ENCODE measurements at regions not wholly inside any gene's neighbourhood (a gene's known extent, or its start where the extent isn't known, plus 50 kb on each side); places are given as distances from the start of the nearest gene placed in this dataset.
"Not testable (repeated sequence)": the region's sequence is repeated elsewhere in the genome, so short reads cannot be mapped to it uniquely, and the experiment has no call there.

DNA sequence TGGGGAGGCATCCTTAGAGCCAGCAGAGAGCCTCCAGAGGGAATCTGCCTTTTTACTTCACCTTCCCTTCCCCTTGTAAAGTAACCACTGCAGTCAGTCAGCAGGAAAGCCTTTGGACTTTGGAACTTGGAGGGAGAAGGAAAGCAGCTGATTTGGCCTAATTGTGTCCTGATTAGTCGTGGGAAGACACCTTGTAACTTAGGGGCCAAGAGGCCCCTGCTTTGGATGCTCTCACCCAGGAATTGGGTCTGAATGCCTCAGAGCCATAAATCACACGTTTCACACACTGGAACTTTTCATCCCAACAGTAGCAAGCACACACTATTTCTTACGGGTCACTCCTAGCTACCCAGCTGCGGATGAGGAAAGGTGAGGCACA lies 81.0 kb upstream of the PPM1B start:
- Histone ChIP-seq H3K4me1 (peaks cover 12 to 15% (median 14%) of the 10 kb centered on the region in 4 donors), H3K36me3 (no peaks in the 10 kb centered on the region), H3K27me3 (no peaks in the 10 kb centered on the region), H3K4me3 (peak overlapping the region; percentile 25 to 45 (median 34)), H3K27ac (peak overlapping the region in 3 of 5 donors; percentile 52 to 79 (median 61)), H3K9me3 (no peaks in the 10 kb centered on the region)
- TF ChIP-seq CTCF (IDR thresholded peaks at IDR 0.05) (no peak), EP300 (IDR thresholded peaks at IDR 0.05) (no peak), POLR2AphosphoS5 (IDR thresholded peaks at IDR 0.05) (no peak), POLR2A (IDR thresholded peaks at IDR 0.05) (no peak)
- 53 to 58% (median 55%) methylated on average over 4 of the region's 4 CpGs for WGBS, 5 donors
- intact Hi-C loops (cut with DNase I; ENCODE audit: low total_unique reads) = no loop called here
- peak in 1 of 2 donors; percentile 63 for DNase-seq

GRCh38 chr2:44092519-44092918 lies 76.2 kb upstream of the PPM1B start:
- H3K9me3 ChIP-seq; intact Hi-C loops (cut with DNase I; ENCODE audit: low total_unique reads); H3K27ac ChIP-seq; H3K4me3 ChIP-seq; H3K27me3 ChIP-seq; H3K36me3 ChIP-seq; DNase-seq; H3K4me1 ChIP-seq: not testable (repeated sequence)
- 97 to 100% (median 98%) methylated on average over 5 of the region's 5 CpGs for WGBS, 5 donors

DNA sequence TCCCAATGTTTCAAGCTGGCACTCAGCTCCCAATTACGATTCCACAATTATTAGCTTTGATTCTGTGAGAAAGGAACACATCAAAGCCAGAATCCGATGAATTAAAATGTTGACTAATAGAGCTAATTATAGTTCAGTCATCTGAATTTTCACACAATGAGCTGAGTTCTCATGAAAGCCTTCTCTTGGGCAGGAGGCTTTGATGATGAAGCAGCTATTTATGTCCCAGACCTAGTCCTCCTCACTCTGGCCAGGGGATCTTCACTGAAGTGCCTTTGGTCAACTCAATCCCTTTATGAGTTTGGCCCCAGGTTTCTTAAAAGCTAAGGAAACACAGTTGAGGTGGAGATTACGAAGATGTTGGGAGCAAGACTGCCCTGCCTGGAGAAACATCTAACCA lies 74.7 kb upstream of the PPM1B start:
- H3K4me3 ChIP-seq = no peak overlapping the region
- TF ChIP-seq EP300 (IDR thresholded peaks at IDR 0.05) = no peak
- TF ChIP-seq POLR2A (IDR thresholded peaks at IDR 0.05) = no peak
- no peak for TF ChIP-seq CTCF (IDR thresholded peaks at IDR 0.05)
- no peak for TF ChIP-seq POLR2AphosphoS5 (IDR thresholded peaks at IDR 0.05)
- H3K27ac ChIP-seq = no peak overlapping the region
- intact Hi-C loops (cut with DNase I; ENCODE audit: low total_unique reads) = no loop called here
- WGBS, 5 donors = 91 to 97% (median 93%) methylated on average over 3 of the region's 3 CpGs
- DNase-seq = no peak
- no peaks in the 10 kb centered on the region for H3K4me1 ChIP-seq
- H3K9me3 ChIP-seq = peaks cover 0 to 6% (median 0%) of the 10 kb centered on the region in 4 donors
- H3K36me3 ChIP-seq = no peaks in the 10 kb centered on the region
- H3K27me3 ChIP-seq = no peaks in the 10 kb centered on the region

- no peak for DNase-seq
- Histone ChIP-seq H3K4me1 (peaks cover 0 to 14% (median 0%) of the 10 kb centered on the region in 4 donors), H3K27me3 (no peaks in the 10 kb centered on the region), H3K36me3 (no peaks in the 10 kb centered on the region), H3K27ac (no peak overlapping the region), H3K4me3 (no peak overlapping the region), H3K9me3 (peaks cover 0 to 6% (median 0%) of the 10 kb centered on the region in 4 donors)
- no peak for TF ChIP-seq POLR2A (IDR thresholded peaks at IDR 0.05)
- TF ChIP-seq CTCF (IDR thresholded peaks at IDR 0.05) = no peak
- no peak for TF ChIP-seq POLR2AphosphoS5 (IDR thresholded peaks at IDR 0.05)
- no peak for TF ChIP-seq EP300 (IDR thresholded peaks at IDR 0.05)
- WGBS, 5 donors = 61 to 79% (median 70%) methylated on average over 6 of the region's 6 CpGs
- intact Hi-C loops (cut with DNase I; ENCODE audit: low total_unique reads) = no loop called here
These were observed 71.3 kb upstream of the PPM1B start for GRCh38 chr2:44097322-44097907.

- WGBS, 5 donors = 47 to 72% (median 56%) methylated on average over 3 of the region's 3 CpGs
- no peaks in the 10 kb centered on the region for H3K36me3 ChIP-seq
- H3K27me3 ChIP-seq = no peaks in the 10 kb centered on the region
- TF ChIP-seq POLR2A (IDR thresholded peaks at IDR 0.05) = no peak
- no peak for TF ChIP-seq EP300 (IDR thresholded peaks at IDR 0.05)
- H3K4me1 ChIP-seq = peaks cover 0 to 14% (median 0%) of the 10 kb centered on the region in 4 donors
- H3K4me3 ChIP-seq = no peak overlapping the region
- DNase-seq = no peak
- peaks cover 0 to 6% (median 0%) of the 10 kb centered on the region in 4 donors for H3K9me3 ChIP-seq
- intact Hi-C loops (cut with DNase I; ENCODE audit: low total_unique reads) = no loop called here
- H3K27ac ChIP-seq = no peak overlapping the region
These were observed 70.6 kb upstream of the PPM1B start for GRCh38 chr2:44098050-44098449.

Measured in stomach (tissue), 8 donors.